GM19351 (cell line): ENCODE measurements at regions not wholly inside any gene's neighbourhood (a gene's known extent, or its start where the extent isn't known, plus 50 kb on each side); places are given as distances from the start of the nearest gene placed in this dataset.

Experiments used
- ATAC-seq: cut with Tn5 transposase; IDR thresholded peaks from one replicate; pipeline ENCODE4 v1.9.1; 2021; ENCODE audit warnings: mild to moderate bottlenecking, moderate library complexity; ENCODE audit not compliant: unreplicated experiment

DNA sequence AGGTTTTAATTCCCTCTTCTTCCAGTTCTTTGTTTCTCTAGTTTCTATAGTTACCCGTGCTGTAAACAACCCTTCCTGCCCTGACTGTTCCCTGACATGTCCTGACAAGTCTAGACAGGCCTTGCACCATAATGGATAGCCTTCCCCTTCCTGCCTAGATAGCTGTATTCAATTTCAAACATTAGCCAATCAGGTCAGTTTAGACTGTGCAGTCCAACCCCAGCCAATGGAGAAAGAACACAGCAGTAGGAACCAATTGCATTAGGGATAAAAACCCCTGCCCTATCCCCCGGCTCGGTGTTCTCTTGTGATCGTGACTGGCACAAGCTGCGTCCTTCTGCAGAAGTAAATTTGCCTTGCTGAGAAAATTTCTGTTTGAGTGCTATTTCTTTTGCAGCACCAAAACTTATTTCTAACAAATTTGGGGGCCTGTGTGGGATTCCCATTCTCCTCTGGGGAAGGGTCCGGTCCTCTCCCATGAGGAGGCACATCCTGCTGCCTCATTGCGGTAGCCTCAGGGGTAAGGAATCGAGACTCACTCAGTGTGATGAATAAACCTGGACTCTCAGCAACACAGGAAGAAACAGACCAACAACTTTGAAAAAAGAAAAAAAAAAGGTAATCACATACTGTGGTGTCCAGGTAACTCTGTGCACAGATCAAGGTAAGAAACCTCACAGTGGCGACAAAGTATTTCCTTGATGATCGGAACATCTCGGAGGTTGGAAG, 248.7 kb upstream of the ECI2 start:
- no peak for ATAC-seq

DNA sequence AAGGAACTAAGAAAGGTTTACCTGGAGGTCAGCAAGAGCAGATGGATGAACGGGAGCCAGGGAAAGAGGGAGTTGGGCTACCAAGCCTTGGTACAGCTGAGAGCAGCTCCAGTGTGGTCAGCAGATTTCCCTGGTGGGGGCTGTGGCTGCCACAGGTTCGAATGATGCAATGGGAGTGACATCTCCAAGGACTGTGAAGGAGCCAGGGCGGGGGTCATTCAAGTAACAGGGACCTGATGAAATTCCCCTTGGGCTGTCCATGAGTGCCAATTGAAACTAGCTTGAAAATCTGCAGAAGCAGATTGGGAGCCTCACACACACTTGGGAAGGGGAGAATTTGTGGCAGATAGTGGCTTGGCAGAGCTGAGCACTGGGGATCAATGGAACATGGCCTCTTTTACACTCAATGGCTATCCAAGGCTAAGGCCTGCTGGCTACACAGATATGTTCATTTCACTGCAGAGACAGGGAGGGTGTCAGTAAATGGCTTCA, 247.0 kb upstream of the ECI2 start:
- ATAC-seq: no peak

- no peak for ATAC-seq
These were observed 246.0 kb upstream of the ECI2 start for GRCh38 chr6:4381381-4381780.

- ATAC-seq: no peak
These were observed 245.5 kb upstream of the ECI2 start for GRCh38 chr6:4380881-4381281.

- ATAC-seq: no peak
These were observed 244.6 kb upstream of the ECI2 start for GRCh38 chr6:4379958-4380357.

GRCh38 chr6:4378319-4378996, 243.1 kb upstream of the ECI2 start:
- ATAC-seq: no peak

GRCh38 chr6:4377603-4378002, 242.2 kb upstream of the ECI2 start:
- ATAC-seq: no peak

GRCh38 chr6:4374216-4374615, 238.8 kb upstream of the ECI2 start:
- no peak for ATAC-seq

DNA sequence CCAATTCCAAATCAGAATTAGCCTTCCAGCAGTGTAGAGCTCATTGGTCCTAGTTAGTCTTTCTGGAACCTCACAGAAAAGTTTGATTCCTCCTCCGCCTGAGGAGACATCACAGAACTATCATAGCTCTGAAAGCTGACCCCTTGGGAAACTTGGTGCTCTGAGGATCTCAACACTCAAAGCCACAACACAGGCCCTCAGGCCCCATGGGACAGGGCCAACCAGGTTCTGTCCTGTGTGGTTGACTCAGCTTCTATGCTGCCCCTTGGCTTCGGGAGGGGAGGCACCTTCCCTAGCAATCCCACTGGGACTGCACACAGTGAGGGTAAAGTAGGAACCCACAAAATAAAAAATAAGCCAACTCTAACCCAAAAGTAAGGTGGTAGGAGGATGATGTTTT, 237.5 kb upstream of the ECI2 start:
- no peak for ATAC-seq

- no peak for ATAC-seq
These were observed 236.0 kb upstream of the ECI2 start for GRCh38 chr6:4371207-4371921.

DNA sequence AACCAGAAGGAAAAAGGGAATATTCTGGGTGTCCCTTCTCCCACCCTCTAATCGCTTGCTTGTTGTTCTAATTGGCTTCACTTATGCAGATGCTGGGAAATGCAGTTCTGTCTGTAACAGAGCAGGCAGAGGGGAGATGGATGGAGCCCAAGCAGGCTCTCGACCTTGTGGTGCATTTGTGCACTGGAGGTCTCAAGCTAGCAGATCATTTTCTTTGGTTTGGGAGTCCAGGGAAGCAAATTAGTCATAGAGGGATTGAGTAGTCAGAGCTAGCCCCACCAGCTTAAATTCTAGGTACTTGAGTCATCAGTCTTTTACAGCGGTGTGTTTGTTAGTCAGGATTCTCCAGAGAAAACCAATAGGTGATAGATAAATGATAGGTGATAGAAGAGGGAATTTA, 234.7 kb upstream of the ECI2 start:
- no peak for ATAC-seq

DNA sequence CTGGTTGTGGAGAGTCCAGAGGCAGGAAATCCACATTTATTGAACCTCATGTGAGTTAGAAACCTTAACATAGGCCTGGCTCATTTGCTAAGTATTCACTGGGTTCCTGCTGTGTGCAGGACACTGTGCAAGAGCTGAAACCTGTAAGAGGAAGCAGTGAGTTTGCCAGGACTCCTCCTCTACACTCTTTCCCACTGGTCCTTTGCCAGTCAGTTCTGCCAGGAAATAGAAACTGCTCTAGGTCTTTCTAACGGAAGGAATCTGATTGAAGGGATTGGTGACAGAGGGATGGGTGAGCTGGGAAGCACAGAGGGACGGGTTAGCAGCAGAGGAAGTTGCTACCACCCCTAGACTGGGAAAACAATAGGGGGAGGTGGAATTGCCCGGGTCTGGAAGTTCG, 234.2 kb upstream of the ECI2 start:
- ATAC-seq: no peak

- ATAC-seq: no peak
These were observed 233.3 kb upstream of the ECI2 start for GRCh38 chr6:4368649-4369048.

- no peak for ATAC-seq
These were observed 232.3 kb upstream of the ECI2 start for GRCh38 chr6:4367643-4368042.

- no peak for ATAC-seq
These were observed 231.4 kb upstream of the ECI2 start for GRCh38 chr6:4366635-4367395.

- ATAC-seq: no peak
These were observed 230.3 kb upstream of the ECI2 start for GRCh38 chr6:4365686-4366085.

- no peak for ATAC-seq
These were observed 229.3 kb upstream of the ECI2 start for GRCh38 chr6:4364711-4365110.

DNA sequence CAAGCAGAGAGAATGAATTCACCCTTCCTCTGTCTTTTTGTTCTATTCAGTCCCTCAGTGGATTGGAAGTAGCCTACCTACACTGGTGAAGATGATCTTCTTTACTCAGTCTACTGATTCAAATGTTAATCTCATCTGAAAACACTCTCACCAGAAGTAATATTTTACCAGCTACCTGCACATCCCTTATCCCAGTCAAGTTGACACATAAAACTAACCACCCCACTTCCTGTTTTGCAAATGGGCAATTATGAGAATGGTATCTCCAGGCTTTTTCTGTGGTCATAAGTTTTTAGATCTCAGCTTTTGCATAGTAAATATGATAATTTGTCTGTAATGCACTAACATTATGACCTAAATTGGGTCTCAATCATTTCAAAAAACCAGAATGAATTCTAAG, 228.8 kb upstream of the ECI2 start:
- no peak for ATAC-seq

DNA sequence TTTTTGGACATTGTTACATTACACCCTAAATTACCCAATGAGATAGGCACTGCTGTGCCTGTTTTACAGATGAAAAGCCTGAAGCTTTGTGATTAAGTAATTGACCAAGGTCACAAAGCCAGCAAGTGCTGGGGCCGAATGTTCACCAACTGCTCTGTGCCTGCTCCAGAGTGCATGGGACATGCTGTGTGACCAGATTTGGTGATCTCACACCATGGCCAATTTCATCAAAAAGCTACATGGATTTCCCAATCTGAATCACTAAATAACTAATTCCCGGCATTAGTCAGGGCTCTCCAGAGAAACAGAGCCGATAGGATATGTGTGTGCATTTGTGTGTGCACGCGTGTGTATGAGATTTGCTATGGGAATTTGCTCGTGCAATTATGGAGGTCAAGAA, 228.3 kb upstream of the ECI2 start:
- no peak for ATAC-seq

- ATAC-seq: no peak
These were observed 227.0 kb upstream of the ECI2 start for GRCh38 chr6:4362326-4362725.

DNA sequence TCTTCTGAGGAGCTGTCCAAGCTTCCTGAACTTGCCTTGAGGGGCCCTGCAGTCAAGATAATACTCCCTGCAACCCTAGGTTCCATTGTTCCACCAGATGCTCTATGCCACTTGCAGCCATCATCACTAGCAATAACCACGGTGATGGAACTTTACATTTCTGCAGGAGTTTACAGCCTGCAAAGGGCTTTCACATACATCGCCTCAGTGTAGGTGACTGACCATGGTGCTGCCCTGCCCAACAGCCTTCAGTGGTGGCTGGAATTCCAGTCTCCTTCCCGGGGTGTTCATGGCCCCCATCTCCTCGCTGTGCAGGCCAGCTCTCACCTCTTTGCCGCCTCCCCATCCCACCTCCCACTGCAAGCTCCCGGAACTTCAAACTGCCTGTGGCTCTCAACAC, 225.5 kb upstream of the ECI2 start:
- no peak for ATAC-seq
